ENCODE measurements at regions not wholly inside any gene's neighbourhood (a gene's known extent, or its start where the extent isn't known, plus 50 kb on each side); places are given as distances from the start of the nearest gene placed in this dataset.

GRCh38 chr6:19024737-19025136 lies 637.6 kb downstream of the RNF144B start:
- H2AFZ ChIP-seq (ENCODE audit: low read depth, low read length): no peak overlapping the region
- no peaks in the 10 kb centered on the region for H3K79me2 ChIP-seq (replicated peaks; ENCODE audit: insufficient read depth, low read length)
- no peaks in the 10 kb centered on the region for H3K9me2 ChIP-seq (ENCODE audit: insufficient read depth, low read length)
- no peak overlapping the region for H3K4me3 ChIP-seq (ENCODE audit: low read length)
- no peaks in the 10 kb centered on the region for H3K27me3 ChIP-seq (ENCODE audit: insufficient read depth, low read depth, low read length)
- no peaks in the 10 kb centered on the region for H4K20me1 ChIP-seq (ENCODE audit: insufficient read depth)
- H3K27ac ChIP-seq (ENCODE audit: low read length): no peak overlapping the region
- peak; percentile 71 for TF ChIP-seq SMC3 (conservative IDR thresholded peaks at IDR 0.05; ENCODE audit: poor library complexity)
- TF ChIP-seq RAD21 (conservative IDR thresholded peaks at IDR 0.05): peak; percentile 72
- no peak for TF ChIP-seq EZH2 (IDR thresholded peaks at IDR 0.05; ENCODE audit: borderline replicate concordance, insufficient read depth, low read length, poor library complexity, severe bottlenecking)
- TF ChIP-seq REST (IDR thresholded peaks at IDR 0.05; ENCODE audit: borderline replicate concordance): no peak
- TF ChIP-seq CTCF (IDR thresholded peaks at IDR 0.05; ENCODE audit: poor library complexity, severe bottlenecking): peak; percentile 57
- H3K9me3 ChIP-seq (ENCODE audit: low read length): no peaks in the 10 kb centered on the region
- no peaks in the 10 kb centered on the region for H3K36me3 ChIP-seq (ENCODE audit: insufficient read depth, low read length)
- H3F3A ChIP-seq (ENCODE audit: insufficient read depth, low read length, poor library complexity, severe bottlenecking): no peaks in the 10 kb centered on the region
- H3K4me2 ChIP-seq (ENCODE audit: low read length): no peak overlapping the region
- no peak overlapping the region for H3K9ac ChIP-seq (ENCODE audit: low read length)

- no peaks in the 10 kb centered on the region for H3K27me3 ChIP-seq (ENCODE audit: insufficient read depth, low read depth, low read length)
- H2AFZ ChIP-seq (ENCODE audit: low read depth, low read length): no peak overlapping the region
- no peaks in the 10 kb centered on the region for H3F3A ChIP-seq (ENCODE audit: insufficient read depth, low read length, poor library complexity, severe bottlenecking)
- no peaks in the 10 kb centered on the region for H3K9me3 ChIP-seq (ENCODE audit: low read length)
- H3K9me2 ChIP-seq (ENCODE audit: insufficient read depth, low read length): no peaks in the 10 kb centered on the region
- no peaks in the 10 kb centered on the region for H3K36me3 ChIP-seq (ENCODE audit: insufficient read depth, low read length)
- no peak overlapping the region for H3K27ac ChIP-seq (ENCODE audit: low read length)
- H3K4me3 ChIP-seq (ENCODE audit: low read length): no peak overlapping the region
- no peaks in the 10 kb centered on the region for H3K79me2 ChIP-seq (replicated peaks; ENCODE audit: insufficient read depth, low read length)
- TF ChIP-seq EZH2 (IDR thresholded peaks at IDR 0.05; ENCODE audit: borderline replicate concordance, insufficient read depth, low read length, poor library complexity, severe bottlenecking) (no peak), SMC3 (conservative IDR thresholded peaks at IDR 0.05; ENCODE audit: poor library complexity) (no peak), TAF1 (IDR thresholded peaks at IDR 0.05; ENCODE audit: low read depth) (no peak), RAD21 (conservative IDR thresholded peaks at IDR 0.05) (no peak), REST (IDR thresholded peaks at IDR 0.05; ENCODE audit: borderline replicate concordance) (no peak), CTCF (IDR thresholded peaks at IDR 0.05; ENCODE audit: poor library complexity, severe bottlenecking) (no peak), POLR2AphosphoS5 (IDR thresholded peaks at IDR 0.05) (no peak), EP300 (conservative IDR thresholded peaks at IDR 0.05; ENCODE audit: poor library complexity, severe bottlenecking) (no peak), MXI1 (conservative IDR thresholded peaks at IDR 0.05; ENCODE audit: poor library complexity, severe bottlenecking) (no peak)
- H3K4me2 ChIP-seq (ENCODE audit: low read length): no peak overlapping the region
- no peak overlapping the region for H3K9ac ChIP-seq (ENCODE audit: low read length)
- H4K20me1 ChIP-seq (ENCODE audit: insufficient read depth): no peaks in the 10 kb centered on the region
Observed at GRCh38 chr6:19028201-19028600, 641.1 kb downstream of the RNF144B start.
